H1 (cell line): ENCODE measurements at regions not wholly inside any gene's neighbourhood (a gene's known extent, or its start where the extent isn't known, plus 50 kb on each side); places are given as distances from the start of the nearest gene placed in this dataset.

Experiments used
- CTCF ChIA-PET: fragments of 300-600 bp; sonication (Branson Sonifier 250); formaldehyde crosslinking; loops from one replicate; lab custom pipeline; 2021; ENCODE audit not compliant: partially characterized antibody; lab: Charles Lee
- POLR2A ChIA-PET: fragments of 300-600 bp; sonication (Branson Sonifier 250); formaldehyde crosslinking; loops from one replicate; lab custom pipeline; 2021; ENCODE audit warnings: inconsistent platforms; ENCODE audit not compliant: partially characterized antibody; lab: Charles Lee
- DNase-seq, 2 experiments: peaks; one replicate each; pipeline versions ENCODE4 v3.0.0 to v3.0.0-alpha.2; 2010 to 2022; ENCODE audit warnings: low spot score in 2 of 2, low read depth in 1 of 2, mixed read lengths in 1 of 2
- FAIRE-seq: peaks from 2 replicates; lab custom pipeline; 2011; peaks lifted over from hg19 to GRCh38; lab: Jason Lieb, UNC
- H2AFZ ChIP-seq: 2 replicates; pipeline ENCODE4 v1.8.1; 2012; ENCODE audit warnings: low read length, inconsistent platforms
- H2AK5ac ChIP-seq: 2 replicates; pipeline ENCODE4 v1.6.1; 2013; ENCODE audit warnings: low read depth, low read length
- H2BK120ac ChIP-seq: replicated peaks from 2 replicates; pipeline ENCODE3; 2013; ENCODE audit warnings: low read depth, low read length, inconsistent platforms
- H2BK12ac ChIP-seq: 2 replicates; pipeline ENCODE4 v1.6.1; 2013; ENCODE audit warnings: low read depth, low read length
- H2BK15ac ChIP-seq: 2 replicates; pipeline ENCODE4 v1.6.1; 2013; ENCODE audit warnings: low read length
- H2BK20ac ChIP-seq: 2 replicates; pipeline ENCODE4 v1.6.1; 2013; ENCODE audit warnings: low read length
- H2BK5ac ChIP-seq: 2 replicates; pipeline ENCODE4 v1.6.1; 2013; ENCODE audit warnings: low read depth, low read length
- H3K14ac ChIP-seq: 2 replicates; pipeline ENCODE4 v1.6.1; 2013; ENCODE audit warnings: inconsistent platforms; ENCODE audit not compliant: insufficient read length
- H3K18ac ChIP-seq: 2 replicates; pipeline ENCODE4 v1.6.1; 2013; ENCODE audit warnings: low read length; ENCODE audit errors: extremely low read depth
- H3K23ac ChIP-seq: 2 replicates; pipeline ENCODE4 v1.6.1; 2013; ENCODE audit warnings: inconsistent platforms; ENCODE audit not compliant: insufficient read length
- H3K23me2 ChIP-seq: 2 replicates; pipeline ENCODE4 v1.6.1; 2013; ENCODE audit warnings: low read depth, low read length
- H3K27ac ChIP-seq: 2 replicates; pipeline ENCODE4 v1.6.1; 2011; ENCODE audit warnings: low read depth, low read length, inconsistent platforms
- H3K27me3 ChIP-seq, 4 experiments: replicated peaks in 1 of 4; 1 replicate in 1 of 4; 2 replicates in 3 of 4; pipeline versions ENCODE4 v1.6.1 to v1.8.1; 2011 to 2013; ENCODE audit warnings: low read length in 3 of 4, mild to moderate bottlenecking in 3 of 4, inconsistent platforms in 2 of 4, mixed read lengths in 2 of 4, moderate library complexity in 1 of 4; ENCODE audit not compliant: control insufficient read depth in 3 of 4, insufficient read depth in 3 of 4; ENCODE audit errors: extremely low read depth in 1 of 4
- H3K36me3 ChIP-seq, 4 experiments: 2 replicates each; pipeline versions ENCODE4 v1.6.1 to v1.8.1; 2011 to 2013; ENCODE audit warnings: mild to moderate bottlenecking in 4 of 4, low read length in 3 of 4, moderate library complexity in 2 of 4, control low read depth in 1 of 4, inconsistent platforms in 1 of 4; ENCODE audit not compliant: insufficient read depth in 4 of 4, control insufficient read depth in 2 of 4
- H3K4ac ChIP-seq: replicated peaks from 2 replicates; pipeline ENCODE3; 2013; ENCODE audit warnings: low read length, low read depth, mixed read lengths, inconsistent platforms; ENCODE audit not compliant: insufficient read length
- H3K4me1 ChIP-seq, 4 experiments: replicated peaks in 1 of 4; 1 replicate in 1 of 4; 2 replicates in 3 of 4; pipeline versions ENCODE4 v1.6.1 to v1.8.1; 2011 to 2013; ENCODE audit warnings: low read length in 3 of 4, inconsistent platforms in 2 of 4, mixed read lengths in 1 of 4; ENCODE audit not compliant: insufficient read depth in 4 of 4, control insufficient read depth in 3 of 4
- H3K4me2 ChIP-seq, 2 experiments: 2 replicates each; pipeline versions ENCODE4 v1.6.1 to v1.8.1; 2011 to 2013; ENCODE audit warnings: low read depth in 2 of 2, low read length in 2 of 2, control low read depth in 1 of 2, inconsistent platforms in 1 of 2, mild to moderate bottlenecking in 1 of 2; ENCODE audit not compliant: insufficient read depth in 1 of 2
- H3K4me3 ChIP-seq, 4 experiments: fragments of 200-600, 300-600 bp in 1 of 4; sonication (generic), shearing (Covaris generic), sonication (Bioruptor Twin) in 1 of 4; 2 replicates each; pipeline versions ENCODE4 v1.5.1 to v1.8.1; 2011 to 2016; ENCODE audit warnings: low read length in 4 of 4, low read depth in 3 of 4, control low read depth in 2 of 4, inconsistent platforms in 2 of 4, mild to moderate bottlenecking in 2 of 4, mixed read lengths in 1 of 4, moderate library complexity in 1 of 4; ENCODE audit not compliant: insufficient read depth in 2 of 4; ENCODE audit errors: extremely low read depth in 1 of 4
- H3K56ac ChIP-seq: replicated peaks from 2 replicates; pipeline ENCODE3; 2013; ENCODE audit warnings: low read depth, mild to moderate bottlenecking, mixed read lengths, low read length, inconsistent platforms; ENCODE audit not compliant: insufficient read length
- H3K79me1 ChIP-seq: 2 replicates; pipeline ENCODE4 v1.6.1; 2013; ENCODE audit warnings: low read depth, low read length, control low read depth
- H3K79me2 ChIP-seq, 2 experiments: 2 replicates each; pipeline versions ENCODE4 v1.6.1 to v1.8.1; 2012 to 2013; ENCODE audit warnings: low read length in 2 of 2, mild to moderate bottlenecking in 2 of 2, inconsistent platforms in 1 of 2; ENCODE audit not compliant: insufficient read depth in 2 of 2, control insufficient read depth in 1 of 2
- H3K9ac ChIP-seq, 4 experiments: replicated peaks in 1 of 4; 1 replicate in 1 of 4; 2 replicates in 3 of 4; pipeline versions ENCODE4 v1.6.1 to v1.8.1; 2011 to 2013; ENCODE audit warnings: low read depth in 3 of 4, low read length in 3 of 4, control low read depth in 2 of 4, mild to moderate bottlenecking in 2 of 4, moderate library complexity in 2 of 4, inconsistent platforms in 1 of 4; ENCODE audit errors: extremely low read depth in 1 of 4
- H3K9me3 ChIP-seq, 2 experiments: 2 replicates each; pipeline versions ENCODE4 v1.6.1 to v1.8.1; 2012 to 2013; ENCODE audit warnings: mild to moderate bottlenecking in 2 of 2, moderate library complexity in 2 of 2, control low read depth in 1 of 2, inconsistent platforms in 1 of 2, low read depth in 1 of 2, low read length in 1 of 2, mixed read lengths in 1 of 2; ENCODE audit not compliant: insufficient read depth in 2 of 2
- H4K20me1 ChIP-seq, 2 experiments: replicated peaks in 1 of 2; 2 replicates each; pipeline versions ENCODE3 to v1.8.1; 2011 to 2013; ENCODE audit warnings: inconsistent platforms in 2 of 2, low read length in 2 of 2, mild to moderate bottlenecking in 1 of 2; ENCODE audit not compliant: insufficient read depth in 2 of 2, control insufficient read depth in 1 of 2
- H4K5ac ChIP-seq: 2 replicates; pipeline ENCODE4 v1.6.1; 2013; ENCODE audit warnings: low read length, low read depth, mixed read lengths, inconsistent platforms; ENCODE audit not compliant: insufficient read length
- H4K8ac ChIP-seq: 2 replicates; pipeline ENCODE4 v1.8.0; 2013; ENCODE audit warnings: mild to moderate bottlenecking, moderate library complexity, low read length, inconsistent platforms; ENCODE audit not compliant: insufficient read depth; ENCODE audit errors: extremely low read depth
- H4K91ac ChIP-seq: replicated peaks from 2 replicates; pipeline ENCODE3; 2013; ENCODE audit warnings: low read length, mixed read lengths, inconsistent platforms; ENCODE audit not compliant: insufficient read length
- BACH1 ChIP-seq: IDR thresholded peaks from 2 replicates; pipeline ENCODE4 v1.6.1; 2012; ENCODE audit warnings: low read length, improper control_type of control experiment
- CBX8 ChIP-seq: fragments of 300-800, 300-1000 bp; sonication (generic); IDR thresholded peaks from 2 replicates; pipeline ENCODE4 v1.7.1; 2016; ENCODE audit warnings: low read depth, low read length, borderline replicate concordance
- CREB1 ChIP-seq: IDR thresholded peaks from 2 replicates; pipeline ENCODE4 v1.6.1; 2012; ENCODE audit warnings: inconsistent platforms
- EZH2 ChIP-seq: fragments of 200-600 bp; sonication (generic); IDR thresholded peaks from 2 replicates; pipeline ENCODE4 v1.7.1; 2012; ENCODE audit warnings: low read depth, mild to moderate bottlenecking, moderate library complexity, low read length, inconsistent platforms; ENCODE audit not compliant: severe bottlenecking
- JUN ChIP-seq: IDR thresholded peaks from 2 replicates; pipeline ENCODE4 v1.6.1; 2011; ENCODE audit warnings: low read depth, mild to moderate bottlenecking, improper control_type of control experiment, low read length
- PHF8 ChIP-seq: fragments of 200-600 bp; sonication (generic); conservative IDR thresholded peaks from 2 replicates; pipeline ENCODE4 v1.7.1; 2012; ENCODE audit warnings: low read depth, mild to moderate bottlenecking, inconsistent platforms, low read length, moderate library complexity
- RNF2 ChIP-seq: fragments of 200-900, 300-1000 bp; sonication (generic); IDR thresholded peaks from 2 replicates; pipeline ENCODE4 v1.7.1; 2016; ENCODE audit warnings: borderline replicate concordance, low read depth, mild to moderate bottlenecking, antibody characterized with exemption, low read length; ENCODE audit not compliant: poor library complexity, severe bottlenecking; ENCODE audit errors: missing control alignments
- RXRA ChIP-seq: IDR thresholded peaks from 2 replicates; pipeline ENCODE4 v1.6.1; 2011; ENCODE audit warnings: low read depth, mild to moderate bottlenecking, low read length, moderate library complexity; ENCODE audit not compliant: insufficient read depth
- SAP30 ChIP-seq: fragments of 300-600 bp; sonication (generic); IDR thresholded peaks from 2 replicates; pipeline ENCODE4 v1.7.1; 2012; ENCODE audit warnings: low read length, moderate library complexity, mild to moderate bottlenecking, inconsistent platforms; ENCODE audit not compliant: insufficient read depth, insufficient replicate concordance
- SP2 ChIP-seq: IDR thresholded peaks from 2 replicates; pipeline ENCODE4 v1.6.1; 2012; ENCODE audit warnings: mild to moderate bottlenecking, low read length, inconsistent platforms
- SP4 ChIP-seq: IDR thresholded peaks from 2 replicates; pipeline ENCODE4 v1.6.1; 2012; ENCODE audit warnings: low read length, inconsistent platforms
- SUZ12 ChIP-seq: fragments of 200-600 bp; sonication (generic); IDR thresholded peaks from 2 replicates; pipeline ENCODE4 v1.6.1; 2012; ENCODE audit warnings: mild to moderate bottlenecking, inconsistent platforms, low read length, moderate library complexity, mixed read lengths
- TBP ChIP-seq: IDR thresholded peaks from 2 replicates; pipeline ENCODE4 v1.6.1; 2011; ENCODE audit warnings: low read depth, low read length, improper control_type of control experiment
- ZNF274 ChIP-seq: IDR thresholded peaks from 2 replicates; pipeline ENCODE4 v1.7.0; 2012; ENCODE audit warnings: low read length, borderline replicate concordance; ENCODE audit errors: extremely low read depth
- WGBS, 2 experiments: shearing (Covaris generic) in 1 of 2; methylation state at CpG; one replicate each; pipeline versions ENCODE4 v1.1.6 to v1.1.7; 2013 to 2015; ENCODE audit warnings: low lambda C conversion rate in 2 of 2, mixed read lengths in 2 of 2, inconsistent platforms in 1 of 2, low coverage in 1 of 2, missing lambda C conversion rate in 1 of 2; ENCODE audit not compliant: insufficient replicate concordance in 2 of 2, insufficient coverage in 1 of 2, insufficient read length in 1 of 2; ENCODE audit errors: extremely low coverage in 1 of 2, missing lambda C conversion rate in 1 of 2; 5-methylcytosine and 5-hydroxymethylcytosine counted together
- TF ChIP-seq, protein P1 (sequence below): IDR thresholded peaks from 2 replicates; pipeline ENCODE4 v1.6.1; 2011; ENCODE audit warnings: low read depth, mild to moderate bottlenecking, low read length; ENCODE audit not compliant: insufficient read depth

DNA sequence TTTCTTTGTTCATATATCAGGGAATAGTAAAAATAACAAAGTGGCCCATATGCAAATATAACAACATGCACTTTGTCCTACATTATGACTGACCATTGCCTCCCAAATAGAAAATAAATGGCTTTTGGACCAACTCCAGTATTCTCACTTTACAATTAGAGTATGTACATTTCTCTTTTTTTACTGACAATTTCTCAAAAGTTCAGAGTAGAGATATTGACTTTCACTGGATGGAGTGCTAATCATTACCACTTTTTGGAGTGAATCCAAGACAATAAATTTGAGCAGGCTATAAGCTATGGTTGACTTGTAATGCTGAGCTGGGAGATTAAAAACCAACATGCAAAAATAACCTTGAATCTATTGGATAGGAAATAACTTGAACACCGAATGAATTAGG lies 987.4 kb downstream of the SUCLG1 start:
- Histone ChIP-seq H2BK5ac (no peak overlapping the region), H3K23me2 (no peaks in the 10 kb centered on the region), H3K79me1 (no peaks in the 10 kb centered on the region), H2AFZ (no peak overlapping the region), H2AK5ac (no peak overlapping the region), H3K4ac (no peak overlapping the region), H2BK15ac (no peak overlapping the region), H4K20me1 (no peaks in the 10 kb centered on the region), H2BK20ac (no peak overlapping the region), H3K27ac (no peak overlapping the region), H3K27me3 (no peaks in the 10 kb centered on the region), H2BK12ac (no peak overlapping the region), H3K4me1 (no peaks in the 10 kb centered on the region; a peak in 1 of 7 replicates), H3K4me3 (no peak overlapping the region), H4K8ac (no peak overlapping the region), H3K9me3 (no peaks in the 10 kb centered on the region), H4K91ac (no peak overlapping the region), H3K23ac (no peak overlapping the region), H3K14ac (no peak overlapping the region), H2BK120ac (no peak overlapping the region), H3K18ac (no peak overlapping the region), H3K56ac (no peak overlapping the region), H3K4me2 (no peak overlapping the region), H3K79me2 (no peaks in the 10 kb centered on the region), H4K5ac (no peak overlapping the region), H3K9ac (no peak overlapping the region), H3K36me3 (no peaks in the 10 kb centered on the region)
- no peak for FAIRE-seq
- POLR2A ChIA-PET: no interaction called here
- WGBS, 2 experiments: 87% methylated on average over 1 of the region's 1 CpG; no CpG with 5 or more reads in 1 of the 2 experiments
- CTCF ChIA-PET: no interaction called here
- no peak for DNase-seq
- TF ChIP-seq SUZ12 (no peak), RXRA (no peak), SP2 (no peak), BACH1 (no peak), TBP (no peak), CBX8 (no peak), SP4 (no peak), SAP30 (no peak), RNF2 (no peak), JUN (no peak), PHF8 (no peak), CREB1 (no peak), EZH2 (no peak), ZNF274 (no peak)
- TF ChIP-seq, protein P1, sequence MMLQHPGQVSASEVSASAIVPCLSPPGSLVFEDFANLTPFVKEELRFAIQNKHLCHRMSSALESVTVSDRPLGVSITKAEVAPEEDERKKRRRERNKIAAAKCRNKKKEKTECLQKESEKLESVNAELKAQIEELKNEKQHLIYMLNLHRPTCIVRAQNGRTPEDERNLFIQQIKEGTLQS: no peak
